ENCODE measurements at regions not wholly inside any gene's neighbourhood (a gene's known extent, or its start where the extent isn't known, plus 50 kb on each side); places are given as distances from the start of the nearest gene placed in this dataset.

DNA sequence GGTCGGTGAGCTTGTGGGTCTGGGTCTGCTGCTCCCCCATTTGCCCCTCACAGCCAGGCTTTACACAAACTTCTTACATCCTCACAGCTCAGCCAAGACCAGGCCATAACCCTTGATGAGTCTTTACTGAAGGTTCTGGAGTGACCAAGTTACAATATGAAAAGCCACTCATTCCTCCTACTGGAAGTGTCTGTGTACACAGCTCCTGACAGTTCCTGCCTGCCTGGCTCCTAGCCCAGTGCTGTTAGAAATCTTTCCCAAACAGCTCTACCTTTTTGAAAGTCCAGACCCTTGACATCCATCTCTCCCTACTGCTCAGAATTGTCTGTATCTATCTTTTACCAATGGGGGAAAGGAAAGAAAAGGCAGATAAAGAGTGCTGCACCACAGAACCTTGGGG is 106.9 kb downstream of the PAX1 start:
- TF ChIP-seq, protein P1, sequence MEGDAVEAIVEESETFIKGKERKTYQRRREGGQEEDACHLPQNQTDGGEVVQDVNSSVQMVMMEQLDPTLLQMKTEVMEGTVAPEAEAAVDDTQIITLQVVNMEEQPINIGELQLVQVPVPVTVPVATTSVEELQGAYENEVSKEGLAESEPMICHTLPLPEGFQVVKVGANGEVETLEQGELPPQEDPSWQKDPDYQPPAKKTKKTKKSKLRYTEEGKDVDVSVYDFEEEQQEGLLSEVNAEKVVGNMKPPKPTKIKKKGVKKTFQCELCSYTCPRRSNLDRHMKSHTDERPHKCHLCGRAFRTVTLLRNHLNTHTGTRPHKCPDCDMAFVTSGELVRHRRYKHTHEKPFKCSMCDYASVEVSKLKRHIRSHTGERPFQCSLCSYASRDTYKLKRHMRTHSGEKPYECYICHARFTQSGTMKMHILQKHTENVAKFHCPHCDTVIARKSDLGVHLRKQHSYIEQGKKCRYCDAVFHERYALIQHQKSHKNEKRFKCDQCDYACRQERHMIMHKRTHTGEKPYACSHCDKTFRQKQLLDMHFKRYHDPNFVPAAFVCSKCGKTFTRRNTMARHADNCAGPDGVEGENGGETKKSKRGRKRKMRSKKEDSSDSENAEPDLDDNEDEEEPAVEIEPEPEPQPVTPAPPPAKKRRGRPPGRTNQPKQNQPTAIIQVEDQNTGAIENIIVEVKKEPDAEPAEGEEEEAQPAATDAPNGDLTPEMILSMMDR (IDR thresholded peaks at IDR 0.05; ENCODE audit: unreplicated experiment) = no peak
- Mint-ChIP-seq H3K9me3 (ENCODE audit: unreplicated experiment) (peaks cover 8% of the 10 kb centered on the region), H3K27ac (ENCODE audit: low read depth, unreplicated experiment) (no peak overlapping the region), H3K27me3 (ENCODE audit: insufficient read depth, unreplicated experiment) (peaks cover 27% of the 10 kb centered on the region), H3K4me1 (ENCODE audit: insufficient read depth, unreplicated experiment) (no peaks in the 10 kb centered on the region), H3K36me3 (ENCODE audit: insufficient read depth, unreplicated experiment) (no peaks in the 10 kb centered on the region), H3K4me3 (ENCODE audit: unreplicated experiment) (no peak overlapping the region)
- no peak for DNase-seq (ENCODE audit: unreplicated experiment)
- CTCF ChIA-PET = interaction anchor here (1.1 to 1.6 kb wide), 2 partner anchors 39 to 93 kb away, joined by 3 to 4 read pairs; no protein-coding TSS in a partner anchor
- no TSS peak for BruUV-seq (replicated peaks)
- intact Hi-C loops (cut with micrococcal nuclease) = no loop called here
- POLR2A ChIA-PET = interaction anchor here (0.7 kb wide), 1 partner anchor 37 kb away, joined by 3 read pairs; no protein-coding TSS in a partner anchor

DNA sequence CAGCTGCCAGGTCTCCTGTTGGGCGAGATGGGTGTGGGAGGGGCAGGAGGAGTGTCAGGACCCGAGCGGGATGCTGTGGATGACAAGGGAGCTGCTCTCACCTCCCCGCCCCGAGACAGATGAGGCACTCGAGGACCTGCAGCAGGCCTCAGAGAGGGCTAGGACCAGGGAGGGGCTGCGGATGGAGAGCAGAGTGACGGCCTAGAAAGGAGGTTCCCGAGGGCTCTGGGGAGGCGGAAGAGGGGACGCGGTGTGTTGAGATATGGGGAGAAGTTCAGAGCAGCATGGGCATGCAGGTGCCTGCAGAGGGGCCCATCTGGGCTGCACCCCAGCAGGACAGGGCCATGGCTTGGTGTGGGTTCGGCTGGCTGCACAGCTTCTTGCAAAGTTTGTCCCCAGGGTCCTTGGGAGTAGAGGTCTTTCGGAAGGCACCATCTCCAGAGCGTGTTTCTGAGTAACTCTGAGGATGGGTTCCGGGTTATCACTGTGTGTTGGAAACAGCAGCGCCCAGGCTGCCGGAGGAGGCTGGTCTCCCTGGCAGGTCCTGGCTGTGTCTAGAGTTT is 104.6 kb downstream of the PAX1 start:
- Mint-ChIP-seq H3K36me3 (ENCODE audit: insufficient read depth, unreplicated experiment) (peaks cover 4% of the 10 kb centered on the region), H3K9me3 (ENCODE audit: unreplicated experiment) (peaks cover 12% of the 10 kb centered on the region), H3K4me3 (ENCODE audit: unreplicated experiment) (no peak overlapping the region), H3K4me1 (ENCODE audit: insufficient read depth, unreplicated experiment) (no peaks in the 10 kb centered on the region), H3K27ac (ENCODE audit: low read depth, unreplicated experiment) (no peak overlapping the region), H3K27me3 (ENCODE audit: insufficient read depth, unreplicated experiment) (peaks cover 43% of the 10 kb centered on the region)
- ChIA-PET POLR2A (no interaction called here), CTCF (interaction anchor here (0.6 to 1.5 kb wide), 7 partner anchors 12 to 819 kb away, joined by 3 to 5 read pairs (median 3); no protein-coding TSS in a partner anchor)
- intact Hi-C loops (cut with micrococcal nuclease) = loop anchor here (1.0 to 5.0 kb wide), 2 partner anchors 296 to 502 kb away; no protein-coding TSS in a partner anchor
- no TSS peak for BruUV-seq (replicated peaks)
- DNase-seq (ENCODE audit: unreplicated experiment) = no peak
- TF ChIP-seq, protein P1 (IDR thresholded peaks at IDR 0.05; ENCODE audit: unreplicated experiment) = no peak

DNA sequence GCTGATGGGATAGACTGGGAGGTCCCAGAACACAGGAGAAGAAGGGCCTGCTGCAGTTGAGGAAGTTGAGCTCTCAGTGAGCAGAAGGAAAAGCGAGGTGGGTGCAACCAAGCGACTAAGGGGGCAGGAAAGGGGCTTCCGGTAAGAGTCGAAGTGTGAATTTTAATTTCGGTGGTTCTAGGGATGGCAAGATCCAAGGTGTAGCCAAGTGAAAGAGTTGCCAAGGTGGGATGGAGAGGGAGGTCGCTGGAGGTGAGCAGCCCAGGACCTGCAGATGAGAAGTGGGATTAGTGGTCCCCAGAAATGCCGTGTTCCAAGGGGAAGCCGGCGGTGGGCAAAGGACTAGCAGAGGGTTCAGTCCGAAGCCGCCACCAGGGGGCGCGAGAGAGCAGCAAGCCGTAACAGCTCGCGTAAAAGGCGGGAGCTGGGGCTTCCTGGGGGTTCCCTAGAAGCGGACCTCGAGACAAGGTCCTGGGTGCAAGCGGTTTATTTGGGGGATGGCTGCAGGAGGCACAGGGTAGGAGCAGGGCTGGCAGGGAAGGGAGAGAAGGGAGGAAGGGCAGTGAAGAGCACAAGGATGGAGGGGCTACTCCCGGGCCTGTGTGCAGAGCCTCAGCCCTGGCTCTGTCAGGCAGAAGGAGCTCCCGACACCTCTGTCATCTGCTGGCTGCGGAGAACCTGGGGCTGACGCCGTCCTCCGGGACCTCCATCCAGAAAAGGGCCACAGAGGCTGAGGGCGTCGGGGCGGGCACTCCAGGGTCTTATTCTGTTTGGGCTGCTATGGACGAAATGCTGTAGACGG is 103.6 kb downstream of the PAX1 start:
- TF ChIP-seq, protein P1 (IDR thresholded peaks at IDR 0.05; ENCODE audit: unreplicated experiment) = peak; percentile 78
- ChIA-PET POLR2A (no interaction called here), CTCF (interaction anchor here (0.6 to 1.5 kb wide), 11 partner anchors 13 to 505 kb away, joined by 3 to 5 read pairs (median 4); no protein-coding TSS in a partner anchor)
- H3K4me1 Mint-ChIP-seq (ENCODE audit: insufficient read depth, unreplicated experiment) = no peaks in the 10 kb centered on the region
- H3K27ac Mint-ChIP-seq (ENCODE audit: low read depth, unreplicated experiment) = no peak overlapping the region
- no peak overlapping the region for H3K4me3 Mint-ChIP-seq (ENCODE audit: unreplicated experiment)
- intact Hi-C loops (cut with micrococcal nuclease) = loop anchor here (1.0 to 5.0 kb wide), 2 partner anchors 297 to 503 kb away; no protein-coding TSS in a partner anchor
- no TSS peak for BruUV-seq (replicated peaks)
- peaks cover 39% of the 10 kb centered on the region for H3K27me3 Mint-ChIP-seq (ENCODE audit: insufficient read depth, unreplicated experiment)
- no peak for DNase-seq (ENCODE audit: unreplicated experiment)
- peaks cover 4% of the 10 kb centered on the region for H3K36me3 Mint-ChIP-seq (ENCODE audit: insufficient read depth, unreplicated experiment)
- H3K9me3 Mint-ChIP-seq (ENCODE audit: unreplicated experiment) = peaks cover 14% of the 10 kb centered on the region

DNA sequence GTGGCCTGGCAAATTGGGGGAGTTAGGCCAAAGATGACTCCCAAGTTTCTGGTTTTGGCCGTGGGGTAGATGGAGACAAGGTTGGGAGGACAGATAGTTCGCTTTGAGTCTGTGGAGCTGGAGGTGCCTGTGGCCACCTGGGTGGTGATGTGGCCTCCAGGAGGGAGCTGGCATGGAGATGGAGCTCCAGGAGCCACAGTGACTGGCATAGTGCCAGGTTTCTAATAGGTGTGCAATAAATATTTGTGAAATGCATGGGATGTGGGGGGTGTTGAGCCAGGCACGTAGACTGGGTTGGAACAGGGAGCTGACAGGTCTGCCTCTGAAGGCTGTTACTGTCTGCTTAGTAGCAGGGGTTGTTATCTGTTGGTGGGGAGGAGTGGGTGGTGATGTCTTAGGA is 102.7 kb downstream of the PAX1 start:
- CTCF ChIA-PET = interaction anchor here (0.7 to 1.5 kb wide), 6 partner anchors 14 to 506 kb away, joined by 3 to 5 read pairs (median 4); no protein-coding TSS in a partner anchor
- Mint-ChIP-seq H3K4me3 (ENCODE audit: unreplicated experiment) (no peak overlapping the region), H3K9me3 (ENCODE audit: unreplicated experiment) (peaks cover 14% of the 10 kb centered on the region), H3K36me3 (ENCODE audit: insufficient read depth, unreplicated experiment) (peaks cover 4% of the 10 kb centered on the region), H3K4me1 (ENCODE audit: insufficient read depth, unreplicated experiment) (no peaks in the 10 kb centered on the region), H3K27ac (ENCODE audit: low read depth, unreplicated experiment) (no peak overlapping the region), H3K27me3 (ENCODE audit: insufficient read depth, unreplicated experiment) (peaks cover 30% of the 10 kb centered on the region)
- no peak for DNase-seq (ENCODE audit: unreplicated experiment)
- intact Hi-C loops (cut with micrococcal nuclease) = loop anchor here (5.0 kb wide), 1 partner anchor 504 kb away; no protein-coding TSS in a partner anchor
- POLR2A ChIA-PET = no interaction called here
- no TSS peak for BruUV-seq (replicated peaks)
- TF ChIP-seq, protein P1 (IDR thresholded peaks at IDR 0.05; ENCODE audit: unreplicated experiment) = no peak
